H1 (cell line): ENCODE measurements at regions not wholly inside any gene's neighbourhood (a gene's known extent, or its start where the extent isn't known, plus 50 kb on each side); places are given as distances from the start of the nearest gene placed in this dataset.

Source experiments
- SP4 ChIP-seq: IDR thresholded peaks from 2 replicates; pipeline ENCODE4 v1.6.1; 2012; ENCODE audit warnings: low read length, inconsistent platforms

DNA sequence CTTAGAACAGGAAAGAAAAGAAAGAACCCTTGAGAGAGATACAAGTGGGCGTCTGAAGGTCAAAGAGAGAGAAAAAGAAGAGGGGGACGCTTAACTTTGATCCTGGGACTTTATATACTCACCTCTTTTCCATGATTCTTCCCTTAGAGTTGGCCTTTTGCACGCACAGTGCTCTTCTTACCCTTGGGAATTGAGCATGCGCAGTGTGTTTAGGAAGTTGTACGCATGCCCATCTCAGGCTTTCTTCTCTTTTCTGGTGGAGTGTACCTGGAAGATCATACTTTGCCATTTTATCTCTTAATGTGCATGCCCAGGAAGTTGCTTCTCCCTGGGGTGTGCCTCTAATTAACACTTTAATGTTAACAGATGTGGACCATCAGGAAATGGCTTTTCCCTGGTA is 229.6 kb upstream of the ANO3 start (continued):
- no peak for TF ChIP-seq SP4
